HCT116 (cell line): ENCODE measurements at regions not wholly inside any gene's neighbourhood (a gene's known extent, or its start where the extent isn't known, plus 50 kb on each side); places are given as distances from the start of the nearest gene placed in this dataset.

ENCODE experiments used
- ATAC-seq: fragments of 200-7000 bp; cut with Tn5 transposase; 2 replicates; pipeline ENCODE4 v1.9.1; 2020; ENCODE audit warnings: mild to moderate bottlenecking, moderate library complexity
- BruUV-seq: library from RNA; stranded (reverse); fragments of 400-500 nt; replicated peaks from 2 replicates; lab custom pipeline; 2021; lab: Mats Ljungman, UMichigan
- CTCF ChIA-PET: fragments of 300-600 bp; sonication (Branson Sonifier 250); formaldehyde crosslinking; loops from one replicate; lab custom pipeline; 2021; ENCODE audit warnings: antibody characterized with exemption; lab: Charles Lee
- POLR2A ChIA-PET: fragments of 300-600, 350-600 bp; sonication (Branson Sonifier 250); formaldehyde crosslinking; loops from one replicate; lab custom pipeline; 2021; ENCODE audit warnings: antibody characterized with exemption; lab: Charles Lee
- RAD21 ChIA-PET, 2 experiments: fragments of 300-600 bp; sonication (Branson Sonifier 250); formaldehyde crosslinking; loops; one replicate each; lab custom pipeline; 2023; ENCODE audit warnings: low total read pairs in 2 of 2; ENCODE audit not compliant: uncharacterized antibody in 2 of 2, unreplicated experiment in 2 of 2, low non-redundant PET in 1 of 2; lab: Charles Lee
- DNase-seq: peaks from one replicate; pipeline ENCODE4 v3.0.0-alpha.2; 2010; ENCODE audit warnings: low read depth, low spot score
- H2AFZ ChIP-seq: fragments of 200-600 bp; shearing (Covaris generic), sonication (generic); 2 replicates; pipeline ENCODE4 v1.6.1; 2017; ENCODE audit warnings: low read depth, mixed run types, mixed read lengths, antibody characterized with exemption, low read length; ENCODE audit not compliant: poor library complexity, severe bottlenecking
- H3K27ac ChIP-seq: 2 replicates; pipeline ENCODE4 v1.5.1; 2012; ENCODE audit warnings: low read depth, low read length
- H3K27me3 ChIP-seq: fragments of 200-600 bp; sonication (generic); 2 replicates; pipeline ENCODE4 v1.6.1; 2016; ENCODE audit warnings: mixed run types, low read length, mixed read lengths; ENCODE audit not compliant: insufficient read depth
- H3K36me3 ChIP-seq, 2 experiments: fragments of 200-500 bp in 1 of 2; fragments of 200-600 bp in 1 of 2; sonication (Bioruptor generic) in 1 of 2; sonication (generic) in 1 of 2; 2 replicates each; pipeline versions ENCODE4 v1.5.1 to v1.6.1; 2014 to 2016; ENCODE audit warnings: low read length in 2 of 2, inconsistent platforms in 1 of 2, mixed read lengths in 1 of 2, mixed run types in 1 of 2; ENCODE audit not compliant: insufficient read depth in 2 of 2, control insufficient read depth in 1 of 2
- H3K4me1 ChIP-seq, 2 experiments: fragments of 200-600 bp in 1 of 2; sonication (generic) in 1 of 2; 2 replicates each; pipeline versions ENCODE4 v1.5.1 to v1.6.1; 2012 to 2017; ENCODE audit warnings: low read length in 2 of 2, inconsistent platforms in 1 of 2, mild to moderate bottlenecking in 1 of 2, mixed read lengths in 1 of 2, mixed run types in 1 of 2, moderate library complexity in 1 of 2; ENCODE audit not compliant: insufficient read depth in 2 of 2, control insufficient read depth in 1 of 2
- H3K4me2 ChIP-seq: fragments of 200-600 bp; sonication (generic); 2 replicates; pipeline ENCODE4 v1.6.1; 2017; ENCODE audit warnings: mixed run types, low read length, mixed read lengths
- H3K4me3 ChIP-seq, 2 experiments: fragments of 200-600 bp in 1 of 2; sonication (generic) in 1 of 2; replicated peaks in 1 of 2; 2 replicates each; pipeline ENCODE4 v1.5.1; 2011 to 2016; ENCODE audit warnings: low read length in 2 of 2, control low read depth in 1 of 2, low read depth in 1 of 2, mild to moderate bottlenecking in 1 of 2, mixed read lengths in 1 of 2, mixed run types in 1 of 2
- H3K79me2 ChIP-seq: fragments of 200-600 bp; sonication (generic); 2 replicates; pipeline ENCODE4 v1.6.1; 2017; ENCODE audit warnings: mild to moderate bottlenecking, mixed run types, low read length, moderate library complexity, mixed read lengths; ENCODE audit not compliant: insufficient read depth
- H3K9ac ChIP-seq: fragments of 200-600 bp; sonication (generic); 2 replicates; pipeline ENCODE4 v1.6.1; 2016; ENCODE audit warnings: low read length, mixed read lengths
- H3K9me2 ChIP-seq: fragments of 200-600 bp; sonication (generic), shearing (Covaris generic); 2 replicates; pipeline ENCODE4 v1.6.1; 2017; ENCODE audit warnings: mixed run types, mild to moderate bottlenecking, moderate library complexity; ENCODE audit not compliant: insufficient read depth
- H3K9me3 ChIP-seq, 2 experiments: fragments of 200-500 bp in 1 of 2; fragments of 200-600 bp in 1 of 2; sonication (Bioruptor generic) in 1 of 2; sonication (generic) in 1 of 2; 2 replicates each; pipeline ENCODE4 v1.6.1; 2014 to 2017; ENCODE audit warnings: low read length in 2 of 2, mixed read lengths in 2 of 2, inconsistent platforms in 1 of 2, low read depth in 1 of 2, mild to moderate bottlenecking in 1 of 2, mixed run types in 1 of 2, moderate library complexity in 1 of 2; ENCODE audit not compliant: control insufficient read depth in 1 of 2, insufficient read depth in 1 of 2
- H4K20me1 ChIP-seq: fragments of 200-600 bp; sonication (generic), shearing (Covaris generic); 2 replicates; pipeline ENCODE4 v1.6.1; 2017; ENCODE audit warnings: mixed run types, mild to moderate bottlenecking, moderate library complexity; ENCODE audit not compliant: insufficient read depth
- ATF3 ChIP-seq: IDR thresholded peaks from 2 replicates; pipeline ENCODE4 v1.6.1; 2012
- CEBPB ChIP-seq: IDR thresholded peaks from 2 replicates; pipeline ENCODE4 v1.6.1; 2012; ENCODE audit warnings: low read depth
- CTCF ChIP-seq, 3 experiments: fragments of 200-600 bp in 1 of 3; sonication (generic) in 1 of 3; IDR thresholded peaks in 2 of 3; conservative IDR thresholded peaks in 1 of 3; 2 replicates each; pipeline ENCODE4 v1.5.1; 2012 to 2017; ENCODE audit warnings: low read depth in 2 of 3, low read length in 2 of 3, antibody characterized with exemption in 1 of 3, borderline replicate concordance in 1 of 3, control low read depth in 1 of 3, mild to moderate bottlenecking in 1 of 3, mixed read lengths in 1 of 3, mixed run types in 1 of 3, moderate library complexity in 1 of 3; ENCODE audit not compliant: insufficient read depth in 1 of 3
- ELF1 ChIP-seq: IDR thresholded peaks from 2 replicates; pipeline ENCODE4 v1.6.1; 2012; ENCODE audit warnings: low read depth, borderline replicate concordance
- EZH2 ChIP-seq: fragments of 200-600 bp; sonication (generic); IDR thresholded peaks from 2 replicates; pipeline ENCODE4 v1.6.1; 2017; ENCODE audit warnings: antibody characterized with exemption, mixed run types
- EZH2phosphoT487 ChIP-seq: fragments of 200-600 bp; IDR thresholded peaks from 2 replicates; pipeline ENCODE4 v1.6.1; 2018; ENCODE audit warnings: antibody characterized with exemption, borderline replicate concordance
- FOSL1 ChIP-seq: IDR thresholded peaks from 2 replicates; pipeline ENCODE4 v1.6.1; 2012; ENCODE audit warnings: low read depth
- JUND ChIP-seq: IDR thresholded peaks from 2 replicates; pipeline ENCODE4 v1.6.1; 2012
- RAD21 ChIP-seq: IDR thresholded peaks from 2 replicates; pipeline ENCODE4 v1.6.1; 2012; ENCODE audit warnings: low read depth, mild to moderate bottlenecking
- SIN3A ChIP-seq: IDR thresholded peaks from 2 replicates; pipeline ENCODE4 v1.6.1; 2012; ENCODE audit warnings: low read depth
- SP1 ChIP-seq: IDR thresholded peaks from 2 replicates; pipeline ENCODE4 v1.6.1; 2012; ENCODE audit warnings: low read depth
- SRF ChIP-seq: IDR thresholded peaks from 2 replicates; pipeline ENCODE4 v1.6.1; 2012; ENCODE audit warnings: low read depth
- TCF7L2 ChIP-seq: IDR thresholded peaks from 2 replicates; pipeline ENCODE4 v1.7.0; 2011; ENCODE audit warnings: borderline replicate concordance, inconsistent platforms; ENCODE audit not compliant: insufficient read depth, insufficient read length; ENCODE audit errors: extremely low read depth
- YY1 ChIP-seq: IDR thresholded peaks from 2 replicates; pipeline ENCODE4 v1.6.1; 2011; ENCODE audit warnings: low read length, low read depth, moderate library complexity, mild to moderate bottlenecking; ENCODE audit not compliant: insufficient replicate concordance; ENCODE audit errors: extremely low read depth
- ZBTB33 ChIP-seq: IDR thresholded peaks from 2 replicates; pipeline ENCODE4 v1.6.1; 2011; ENCODE audit warnings: mild to moderate bottlenecking, low read length, moderate library complexity; ENCODE audit not compliant: insufficient replicate concordance; ENCODE audit errors: extremely low read depth
- ZFX ChIP-seq: fragments of 450-650 bp; IDR thresholded peaks from 2 replicates; pipeline ENCODE4 v1.6.1; 2017
- ZNF274 ChIP-seq: fragments of 200-500 bp; sonication (Bioruptor generic); IDR thresholded peaks from 2 replicates; pipeline ENCODE4 v1.6.1; 2014; ENCODE audit warnings: mild to moderate bottlenecking, low read depth, low read length, inconsistent platforms
- intact Hi-C: fragments of 100-400 bp; cut with micrococcal nuclease; formaldehyde crosslinking; loops from 2 replicates; pipeline ENCODE4 v1.10.0; 2022
- TF ChIP-seq, protein P1 (sequence below): IDR thresholded peaks from 2 replicates; pipeline ENCODE4 v1.6.1; 2012; ENCODE audit warnings: low read depth

- no peak overlapping the region for H3K9ac ChIP-seq
- intact Hi-C loops = no loop called here
- no peaks in the 10 kb centered on the region for H3K9me3 ChIP-seq
- BruUV-seq = no TSS peak
- no peak overlapping the region for H3K4me2 ChIP-seq
- no peak overlapping the region for H3K4me3 ChIP-seq
- ATAC-seq = no peak
- H3K27ac ChIP-seq = no peak overlapping the region
- DNase-seq = no peak
- H4K20me1 ChIP-seq = no peaks in the 10 kb centered on the region
- no peaks in the 10 kb centered on the region for H3K9me2 ChIP-seq
- no peaks in the 10 kb centered on the region for H3K79me2 ChIP-seq
- no peaks in the 10 kb centered on the region for H3K36me3 ChIP-seq
- POLR2A ChIA-PET = interaction anchor here (1.5 kb wide), 1 partner anchor 11 kb away, joined by 3 read pairs; no protein-coding TSS in a partner anchor
- H3K27me3 ChIP-seq = no peaks in the 10 kb centered on the region
- TF ChIP-seq ZNF274 = no peak
- TF ChIP-seq RAD21 = no peak
- no peak for TF ChIP-seq CEBPB
- TF ChIP-seq, protein P1, sequence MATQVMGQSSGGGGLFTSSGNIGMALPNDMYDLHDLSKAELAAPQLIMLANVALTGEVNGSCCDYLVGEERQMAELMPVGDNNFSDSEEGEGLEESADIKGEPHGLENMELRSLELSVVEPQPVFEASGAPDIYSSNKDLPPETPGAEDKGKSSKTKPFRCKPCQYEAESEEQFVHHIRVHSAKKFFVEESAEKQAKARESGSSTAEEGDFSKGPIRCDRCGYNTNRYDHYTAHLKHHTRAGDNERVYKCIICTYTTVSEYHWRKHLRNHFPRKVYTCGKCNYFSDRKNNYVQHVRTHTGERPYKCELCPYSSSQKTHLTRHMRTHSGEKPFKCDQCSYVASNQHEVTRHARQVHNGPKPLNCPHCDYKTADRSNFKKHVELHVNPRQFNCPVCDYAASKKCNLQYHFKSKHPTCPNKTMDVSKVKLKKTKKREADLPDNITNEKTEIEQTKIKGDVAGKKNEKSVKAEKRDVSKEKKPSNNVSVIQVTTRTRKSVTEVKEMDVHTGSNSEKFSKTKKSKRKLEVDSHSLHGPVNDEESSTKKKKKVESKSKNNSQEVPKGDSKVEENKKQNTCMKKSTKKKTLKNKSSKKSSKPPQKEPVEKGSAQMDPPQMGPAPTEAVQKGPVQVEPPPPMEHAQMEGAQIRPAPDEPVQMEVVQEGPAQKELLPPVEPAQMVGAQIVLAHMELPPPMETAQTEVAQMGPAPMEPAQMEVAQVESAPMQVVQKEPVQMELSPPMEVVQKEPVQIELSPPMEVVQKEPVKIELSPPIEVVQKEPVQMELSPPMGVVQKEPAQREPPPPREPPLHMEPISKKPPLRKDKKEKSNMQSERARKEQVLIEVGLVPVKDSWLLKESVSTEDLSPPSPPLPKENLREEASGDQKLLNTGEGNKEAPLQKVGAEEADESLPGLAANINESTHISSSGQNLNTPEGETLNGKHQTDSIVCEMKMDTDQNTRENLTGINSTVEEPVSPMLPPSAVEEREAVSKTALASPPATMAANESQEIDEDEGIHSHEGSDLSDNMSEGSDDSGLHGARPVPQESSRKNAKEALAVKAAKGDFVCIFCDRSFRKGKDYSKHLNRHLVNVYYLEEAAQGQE = no peak
- TF ChIP-seq ATF3 = no peak
- no peak for TF ChIP-seq CTCF (IDR thresholded peaks at IDR 0.05 in 2 of 3, conservative IDR thresholded peaks at IDR 0.05 in 1 of 3; ENCODE audit: borderline replicate concordance in 1 of 3, insufficient read depth in 1 of 3, low read depth in 2 of 3, low read length in 2 of 3)
- no peak for TF ChIP-seq YY1
- TF ChIP-seq ZFX = no peak
- TF ChIP-seq EZH2 = no peak
- no peak for TF ChIP-seq SRF
- no peak for TF ChIP-seq SP1
- TF ChIP-seq SIN3A = no peak
- TF ChIP-seq JUND = no peak
- no peak for TF ChIP-seq ELF1
- no peak for TF ChIP-seq EZH2phosphoT487
- TF ChIP-seq TCF7L2 = no peak
- TF ChIP-seq ZBTB33 = no peak
- no peak for TF ChIP-seq FOSL1
- TF ChIP-seq, all 23 proteins: peak for 0
- ChIA-PET CTCF (interaction anchor here (0.8 to 1.5 kb wide), 2 partner anchors 20 to 283 kb away, joined by 3 to 6 read pairs; no protein-coding TSS in a partner anchor), RAD21 (no interaction called here)
- Histone ChIP-seq H2AFZ (no peak overlapping the region), H3K4me1 (peaks cover 33 to 49% of the 10 kb centered on the region in 2 experiments)
These were observed 67.9 kb upstream of the AMZ2 start for GRCh38 chr17:68179926-68180285.
